Astrocyte (in vitro differentiated cells and primary cell): ENCODE measurements at regions not wholly inside any gene's neighbourhood (a gene's known extent, or its start where the extent isn't known, plus 50 kb on each side); places are given as distances from the start of the nearest gene placed in this dataset.

Experiments
- DNase-seq: peaks from one replicate; pipeline ENCODE4 v3.0.0-alpha.2; 2010; ENCODE audit warnings: low read depth
- FAIRE-seq: peaks from 2 replicates; lab custom pipeline; 2011; peaks lifted over from hg19 to GRCh38; lab: Jason Lieb, UNC
- H2AFZ ChIP-seq: 2 replicates; pipeline ENCODE4 v1.6.0; 2012; ENCODE audit warnings: low read depth, low read length, inconsistent platforms
- H3K27ac ChIP-seq: 2 replicates; pipeline ENCODE4 v1.5.1; 2011; ENCODE audit warnings: low read depth, low read length, inconsistent platforms
- H3K27me3 ChIP-seq: 2 replicates; pipeline ENCODE4 v1.6.0; 2011; ENCODE audit warnings: low read length, inconsistent platforms; ENCODE audit not compliant: insufficient read depth
- H3K36me3 ChIP-seq: 2 replicates; pipeline ENCODE4 v1.5.1; 2011; ENCODE audit warnings: low read length, inconsistent platforms; ENCODE audit not compliant: insufficient read depth
- H3K4me1 ChIP-seq: 2 replicates; pipeline ENCODE4 v1.5.1; 2011; ENCODE audit warnings: low read length, inconsistent platforms; ENCODE audit not compliant: insufficient read depth
- H3K4me2 ChIP-seq: 2 replicates; pipeline ENCODE4 v1.6.0; 2012; ENCODE audit warnings: low read length, inconsistent platforms
- H3K4me3 ChIP-seq: 2 replicates; pipeline ENCODE4 v1.5.1; 2011; ENCODE audit warnings: low read depth, mild to moderate bottlenecking, low read length, inconsistent platforms; ENCODE audit not compliant: insufficient read depth
- H3K79me2 ChIP-seq: 2 replicates; pipeline ENCODE4 v1.6.0; 2012; ENCODE audit warnings: mild to moderate bottlenecking, low read length, inconsistent platforms; ENCODE audit not compliant: insufficient read depth
- H3K9ac ChIP-seq: 2 replicates; pipeline ENCODE4 v1.6.0; 2012; ENCODE audit warnings: mild to moderate bottlenecking, low read length, inconsistent platforms
- H3K9me3 ChIP-seq: 2 replicates; pipeline ENCODE4 v1.5.1; 2012; ENCODE audit warnings: low read depth, mild to moderate bottlenecking, low read length, inconsistent platforms; ENCODE audit not compliant: insufficient read depth
- H4K20me1 ChIP-seq: 2 replicates; pipeline ENCODE4 v1.6.0; 2012; ENCODE audit warnings: low read length, inconsistent platforms; ENCODE audit not compliant: insufficient read depth
- H3K27ac Mint-ChIP-seq: one replicate; pipeline ENCODE4 v1.8.0; 2021; ENCODE audit warnings: mild to moderate bottlenecking, mixed read lengths; ENCODE audit not compliant: unreplicated experiment
- H3K27me3 Mint-ChIP-seq: one replicate; pipeline ENCODE4 v1.8.0; 2021; ENCODE audit warnings: low read depth, mixed read lengths; ENCODE audit not compliant: unreplicated experiment
- H3K36me3 Mint-ChIP-seq: one replicate; pipeline ENCODE4 v1.8.0; 2021; ENCODE audit warnings: low read depth, mixed read lengths; ENCODE audit not compliant: unreplicated experiment
- H3K4me1 Mint-ChIP-seq: one replicate; pipeline ENCODE4 v1.8.0; 2021; ENCODE audit warnings: low read depth, mixed read lengths; ENCODE audit not compliant: unreplicated experiment
- H3K4me3 Mint-ChIP-seq: one replicate; pipeline ENCODE4 v1.8.0; 2021; ENCODE audit warnings: mild to moderate bottlenecking, moderate library complexity, mixed read lengths; ENCODE audit not compliant: unreplicated experiment
- H3K9me3 Mint-ChIP-seq: one replicate; pipeline ENCODE4 v1.8.0; 2021; ENCODE audit warnings: mild to moderate bottlenecking, mixed read lengths; ENCODE audit not compliant: unreplicated experiment
- CTCF ChIP-seq: IDR thresholded peaks from 2 replicates; pipeline ENCODE4 v1.5.1; 2011; ENCODE audit warnings: low read depth, mild to moderate bottlenecking, inconsistent platforms, low read length, moderate library complexity; ENCODE audit not compliant: insufficient read depth
- EZH2 ChIP-seq: IDR thresholded peaks from 2 replicates; pipeline ENCODE4 v1.6.1; 2012; ENCODE audit warnings: mild to moderate bottlenecking, low read length, inconsistent platforms; ENCODE audit not compliant: insufficient read depth

GRCh38 chr5:174427304-174427703, 297.1 kb upstream of the MSX2 start:
- DNase-seq (no peak), FAIRE-seq (no peak)
- no peak overlapping the region for H3K4me3 ChIP-seq
- H4K20me1 ChIP-seq: no peaks in the 10 kb centered on the region
- no peaks in the 10 kb centered on the region for H3K9me3 ChIP-seq
- Mint-ChIP-seq H3K27ac (no peak overlapping the region), H3K4me1 (no peaks in the 10 kb centered on the region), H3K27me3 (peaks cover 9% of the 10 kb centered on the region), H3K36me3 (no peaks in the 10 kb centered on the region), H3K9me3 (no peaks in the 10 kb centered on the region), H3K4me3 (no peak overlapping the region)
- H3K79me2 ChIP-seq: no peaks in the 10 kb centered on the region
- H2AFZ ChIP-seq: no peak overlapping the region
- no peak overlapping the region for H3K4me2 ChIP-seq
- H3K27me3 ChIP-seq: no peaks in the 10 kb centered on the region
- H3K4me1 ChIP-seq: no peaks in the 10 kb centered on the region
- no peak overlapping the region for H3K27ac ChIP-seq
- H3K36me3 ChIP-seq: no peaks in the 10 kb centered on the region
- TF ChIP-seq EZH2: no peak
- TF ChIP-seq CTCF: no peak
- H3K9ac ChIP-seq: no peak overlapping the region

GRCh38 chr5:174428895-174429294, 295.5 kb upstream of the MSX2 start:
- DNase-seq (no peak), FAIRE-seq (no peak)
- Histone ChIP-seq H3K4me2 (no peak overlapping the region), H3K9ac (no peak overlapping the region), H3K9me3 (no peaks in the 10 kb centered on the region), H3K27me3 (no peaks in the 10 kb centered on the region), H3K27ac (no peak overlapping the region), H3K4me1 (no peaks in the 10 kb centered on the region), H3K4me3 (no peak overlapping the region), H3K36me3 (no peaks in the 10 kb centered on the region), H2AFZ (no peak overlapping the region), H3K79me2 (no peaks in the 10 kb centered on the region), H4K20me1 (no peaks in the 10 kb centered on the region)
- Mint-ChIP-seq H3K9me3 (no peaks in the 10 kb centered on the region), H3K4me3 (no peak overlapping the region), H3K27ac (no peak overlapping the region), H3K36me3 (no peaks in the 10 kb centered on the region), H3K27me3 (peaks cover 9% of the 10 kb centered on the region), H3K4me1 (no peaks in the 10 kb centered on the region)
- TF ChIP-seq CTCF: no peak
- TF ChIP-seq EZH2: no peak

- Mint-ChIP-seq H3K4me1 (peaks cover 5% of the 10 kb centered on the region), H3K9me3 (no peaks in the 10 kb centered on the region), H3K27ac (no peak overlapping the region), H3K36me3 (no peaks in the 10 kb centered on the region), H3K4me3 (no peak overlapping the region), H3K27me3 (peaks cover 7% of the 10 kb centered on the region)
- DNase-seq (no peak), FAIRE-seq (no peak)
- TF ChIP-seq CTCF: no peak
- TF ChIP-seq EZH2: no peak
- Histone ChIP-seq H3K4me2 (no peak overlapping the region), H3K9me3 (no peaks in the 10 kb centered on the region), H3K4me3 (no peak overlapping the region), H2AFZ (no peak overlapping the region), H4K20me1 (no peaks in the 10 kb centered on the region), H3K4me1 (no peaks in the 10 kb centered on the region), H3K27me3 (no peaks in the 10 kb centered on the region), H3K79me2 (no peaks in the 10 kb centered on the region), H3K27ac (no peak overlapping the region), H3K9ac (no peak overlapping the region), H3K36me3 (no peaks in the 10 kb centered on the region)
These were observed 293.4 kb upstream of the MSX2 start for GRCh38 chr5:174430940-174431339.
